Right ventricle myocardium superior (tissue), 1 donor: ENCODE measurements at regions not wholly inside any gene's neighbourhood (a gene's known extent, or its start where the extent isn't known, plus 50 kb on each side); places are given as distances from the start of the nearest gene placed in this dataset.

Source experiments
- ATAC-seq: fragments of 200-7000 bp; cut with Tn5 transposase; one replicate; pipeline ENCODE4 v1.9.1; 2020; ENCODE audit warnings: mild to moderate bottlenecking; ENCODE audit not compliant: poor library complexity
- DNase-seq: peaks from one replicate; pipeline ENCODE4 v3.0.0-alpha.2; 2020
- intact Hi-C: fragments of 100-400 bp; cut with DNase I; formaldehyde crosslinking; loops from one replicate; pipeline ENCODE4 v1.11.2; 2022
- donor health status: DM: no; HTN: yes; CAD: no; lungs with severe emphysema.

DNA sequence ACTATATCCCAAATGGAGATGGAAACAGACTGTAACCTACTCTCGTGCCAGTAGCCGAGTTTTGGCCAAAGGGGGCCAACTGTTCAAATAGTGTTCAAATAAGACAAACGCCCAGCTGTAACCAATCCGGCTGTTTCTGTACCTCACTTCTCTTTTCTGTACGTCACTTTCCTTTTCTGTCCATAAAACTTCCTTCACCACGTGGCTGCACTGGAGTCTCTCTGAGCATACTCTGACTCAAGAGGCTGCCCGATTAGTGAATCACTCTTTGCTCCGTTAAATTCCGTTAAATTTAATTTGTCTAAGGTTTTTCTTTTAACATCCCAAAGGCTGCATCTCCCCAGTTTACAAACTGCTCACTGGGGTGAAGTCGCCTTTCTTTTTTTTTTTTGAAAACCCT, 219.2 kb upstream of the P2RY1 start:
- intact Hi-C loops, result no loop called here
- DNase-seq (no peak), ATAC-seq (no peak)

DNA sequence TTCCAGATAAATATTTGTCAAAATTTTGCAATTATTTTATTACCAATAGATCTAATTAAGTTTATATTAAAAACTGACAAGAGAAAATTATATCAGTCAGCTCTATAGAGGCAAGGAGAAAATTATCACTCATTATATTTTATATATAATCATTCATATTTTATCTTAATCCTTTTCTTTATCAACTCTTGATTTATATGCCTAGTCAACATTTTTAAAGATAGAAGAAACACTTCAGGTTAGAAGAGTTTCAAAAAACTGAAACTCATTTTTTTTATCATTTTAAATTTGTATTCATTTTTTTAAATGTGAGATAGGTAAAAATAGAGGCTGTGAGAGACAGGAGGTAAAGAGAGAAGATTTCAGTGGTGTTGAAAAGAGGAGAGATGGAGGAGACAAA, 217.3 kb upstream of the P2RY1 start:
- no peak for DNase-seq
- intact Hi-C loops, result no loop called here
- no peak for ATAC-seq

DNA sequence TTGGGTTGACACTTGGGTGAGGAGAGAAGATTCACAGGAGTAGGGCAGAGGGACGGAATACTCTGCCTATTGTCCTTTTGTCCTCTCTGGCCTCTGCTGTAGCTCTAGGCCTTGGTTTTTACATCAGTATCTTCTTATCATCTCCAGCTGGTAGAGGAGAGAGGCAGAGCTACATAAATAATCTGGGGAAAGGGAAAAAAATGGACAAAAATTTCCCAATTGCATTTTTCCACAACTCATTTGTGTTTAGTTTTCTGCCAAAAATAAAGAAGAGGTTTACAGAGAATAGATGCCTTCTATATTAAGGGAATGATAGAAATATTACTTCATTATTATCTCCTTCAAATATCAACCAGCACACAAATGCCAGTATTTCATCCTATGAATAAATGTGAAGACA, 216.4 kb upstream of the P2RY1 start:
- no peak for ATAC-seq
- no peak for DNase-seq
- intact Hi-C loops, result no loop called here

DNA sequence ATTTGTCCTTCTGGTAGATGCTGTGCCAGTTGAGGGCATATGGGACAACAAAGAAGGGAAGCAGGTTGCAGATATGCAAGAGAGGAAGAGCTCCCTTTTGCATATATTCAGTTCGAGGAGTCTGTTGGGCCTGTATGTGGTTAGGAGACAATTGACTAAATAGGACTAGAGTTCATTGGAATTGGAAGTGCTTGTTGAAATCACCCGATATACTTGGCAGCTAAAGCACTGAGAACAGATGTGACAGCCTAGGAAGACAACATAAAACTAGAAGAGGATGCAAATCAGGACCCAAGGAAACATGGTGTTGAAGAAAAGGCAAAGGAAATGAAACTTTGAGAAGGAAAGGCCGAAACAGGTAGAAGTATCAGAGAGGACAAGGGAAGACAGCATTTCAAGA, 215.2 kb upstream of the P2RY1 start:
- no peak for ATAC-seq
- intact Hi-C loops, result no loop called here
- no peak for DNase-seq

DNA sequence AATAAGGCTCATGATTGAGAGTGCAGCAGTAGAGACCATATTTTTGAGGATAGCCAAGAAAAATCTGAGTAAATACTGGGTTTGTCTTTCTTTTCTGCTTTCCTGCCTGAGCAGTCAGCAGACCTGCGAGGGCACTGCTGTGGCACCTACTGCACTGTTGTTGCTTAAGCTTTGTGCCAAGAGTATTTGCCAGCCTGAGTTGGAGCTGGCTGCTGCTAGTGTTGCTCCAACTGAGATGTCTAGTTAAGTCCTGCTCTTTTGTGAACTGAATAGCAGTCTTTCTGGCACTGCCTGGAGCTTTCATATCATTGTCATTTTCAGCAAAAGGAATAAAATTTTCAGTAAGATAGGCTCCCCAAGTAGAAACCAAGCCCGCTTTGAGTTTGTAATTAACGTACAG, 214.5 kb upstream of the P2RY1 start:
- DNase-seq (peak; percentile 44), ATAC-seq (peak; percentile 89)
- intact Hi-C loops, result no loop called here

DNA sequence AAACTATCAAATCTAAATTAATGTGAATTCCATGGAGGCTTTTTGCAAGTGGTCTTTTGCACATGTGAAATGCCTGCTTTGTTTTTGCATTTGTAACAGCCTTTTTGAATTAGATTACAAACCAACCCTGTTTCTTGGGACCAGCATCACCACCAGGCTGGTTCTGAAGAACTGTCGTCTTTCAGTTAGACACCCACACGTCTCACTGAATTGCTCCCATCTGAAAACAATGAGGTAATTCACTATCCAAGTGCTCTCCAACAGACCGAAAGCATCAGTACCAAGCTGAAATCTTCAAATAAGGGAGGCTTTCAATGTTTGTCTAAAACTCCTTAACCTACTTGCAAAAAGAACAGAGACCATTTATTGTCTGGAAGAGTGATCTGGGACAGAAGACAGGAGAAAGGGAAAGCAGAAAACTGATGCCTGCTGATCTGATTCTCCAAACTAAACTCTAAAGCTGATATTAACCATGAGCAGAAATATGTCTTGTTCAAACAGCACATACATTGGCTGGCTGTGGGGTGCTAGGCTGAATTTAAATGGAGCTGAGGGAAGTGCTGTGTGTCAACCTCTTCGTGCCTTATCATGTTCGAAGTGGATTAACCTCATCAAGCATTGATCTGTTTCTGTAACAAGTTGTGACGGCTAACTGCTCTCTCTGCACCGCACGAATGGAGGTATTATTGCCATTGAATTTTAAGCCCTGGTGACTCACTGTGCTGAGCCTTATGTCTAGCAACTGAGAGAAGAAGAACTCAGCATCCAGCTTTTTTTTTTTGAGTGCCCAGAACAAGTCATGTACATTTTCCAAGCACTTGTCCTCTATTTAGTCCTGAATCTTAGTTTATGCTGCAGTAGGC, 213.7 kb upstream of the P2RY1 start:
- ATAC-seq (peak; percentile 51), DNase-seq (no peak)
- intact Hi-C loops, result no loop called here

DNA sequence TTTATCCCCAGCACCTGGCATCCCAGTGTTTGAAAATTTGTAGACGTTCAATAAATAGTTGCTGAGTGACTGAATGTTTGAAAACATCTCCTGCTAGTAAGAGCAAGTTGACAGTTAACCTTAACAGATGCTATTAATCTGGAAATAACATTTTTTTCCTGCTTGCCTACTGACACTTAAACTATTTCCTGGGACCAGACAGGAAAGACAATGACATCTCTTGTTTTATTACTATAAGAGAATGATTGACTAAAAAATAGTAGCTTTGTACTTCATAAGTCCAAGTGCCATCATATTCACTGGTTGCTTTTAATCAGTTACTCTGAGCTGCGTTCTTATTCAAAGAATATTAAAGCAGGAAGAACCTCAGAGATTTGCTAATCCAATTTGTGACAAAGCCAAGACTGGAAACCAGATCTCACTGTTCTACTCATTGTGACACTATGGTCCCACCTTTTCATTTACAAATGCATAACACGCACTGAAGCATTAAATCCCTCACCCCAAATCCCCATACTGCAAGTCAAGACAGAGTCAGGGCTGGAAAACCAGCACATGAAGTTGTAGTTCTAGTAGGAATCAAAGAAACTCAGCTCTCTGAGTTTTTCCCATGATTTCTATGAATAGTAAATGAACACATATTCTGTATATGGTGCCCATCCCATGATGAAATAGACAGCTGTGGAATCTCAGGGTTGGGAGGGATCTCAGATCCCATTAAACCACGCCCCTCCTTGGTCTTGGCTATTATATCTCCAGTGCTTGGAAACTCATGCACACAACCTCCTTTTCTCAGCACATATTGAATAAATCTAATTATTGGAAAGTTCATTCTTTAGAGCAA, 212.7 kb upstream of the P2RY1 start:
- intact Hi-C loops, result no loop called here
- DNase-seq (no peak), ATAC-seq (no peak)

DNA sequence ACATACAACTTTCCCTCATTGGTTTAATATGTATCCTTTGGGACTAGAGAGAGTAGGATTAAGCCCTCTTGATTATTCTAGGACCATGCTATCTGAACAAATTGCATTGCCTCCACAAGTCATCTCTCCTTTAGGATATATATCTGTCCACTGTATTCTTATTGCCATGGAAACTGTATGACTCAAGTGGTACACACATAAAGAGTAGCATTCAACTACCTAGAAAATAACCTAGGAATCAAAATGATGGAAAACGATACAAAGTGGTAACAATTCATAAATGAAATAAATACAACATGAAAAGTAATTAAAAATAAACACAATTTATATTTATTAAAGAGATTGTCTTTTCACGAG, 212.1 kb upstream of the P2RY1 start:
- DNase-seq, result no peak
- no peak for ATAC-seq
- intact Hi-C loops, result no loop called here

DNA sequence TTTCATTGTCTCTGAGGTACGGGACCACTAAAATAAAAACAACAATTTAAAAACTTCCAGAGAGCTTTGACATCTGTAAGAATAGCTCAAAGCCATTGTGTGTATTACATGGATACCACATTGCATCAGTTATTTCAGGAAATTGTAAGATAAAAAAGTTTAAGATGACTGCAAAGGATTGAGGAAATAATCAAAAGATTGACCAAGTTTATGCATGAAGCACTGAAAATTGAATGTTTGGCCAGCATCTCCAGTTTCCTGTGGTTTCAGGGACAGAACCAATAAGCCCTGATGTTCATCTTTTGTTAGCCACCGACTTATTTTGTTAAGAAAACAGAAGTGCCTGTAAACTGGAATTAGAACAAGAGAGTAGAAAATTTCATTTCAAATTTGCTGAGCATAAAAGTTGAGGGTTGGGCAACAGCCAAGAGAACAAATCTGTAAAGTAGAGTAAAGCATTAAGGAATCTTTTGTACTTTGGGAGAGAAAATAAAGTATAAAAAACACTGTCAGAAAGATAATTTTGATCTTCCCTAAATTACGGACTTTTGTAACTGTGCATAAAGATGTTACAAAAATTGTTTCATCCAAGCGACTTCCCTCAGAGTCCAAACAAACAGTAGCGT, 211.5 kb upstream of the P2RY1 start:
- ATAC-seq (peak; percentile 43), DNase-seq (no peak)
- intact Hi-C loops, result no loop called here

DNA sequence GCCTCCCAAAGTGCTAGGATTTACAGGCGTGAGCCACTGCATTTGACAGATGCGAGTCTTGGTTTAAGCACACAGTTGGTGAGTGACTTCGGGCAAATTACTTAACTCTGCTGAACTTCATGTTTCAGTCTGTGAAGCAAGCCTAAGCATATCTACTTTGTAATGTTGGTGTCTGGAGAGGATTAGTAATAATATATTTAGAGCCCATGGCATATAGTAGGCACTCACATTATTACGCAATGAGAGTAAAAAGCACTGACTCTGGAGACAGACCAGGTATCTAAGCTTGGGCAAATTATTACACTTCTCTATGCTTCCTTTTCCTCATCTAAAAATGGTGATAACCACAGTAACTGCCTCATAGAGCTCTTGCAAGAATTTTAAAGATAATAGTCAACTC, 208.7 kb upstream of the P2RY1 start:
- ATAC-seq, result no peak
- intact Hi-C loops, result no loop called here
- DNase-seq, result no peak

DNA sequence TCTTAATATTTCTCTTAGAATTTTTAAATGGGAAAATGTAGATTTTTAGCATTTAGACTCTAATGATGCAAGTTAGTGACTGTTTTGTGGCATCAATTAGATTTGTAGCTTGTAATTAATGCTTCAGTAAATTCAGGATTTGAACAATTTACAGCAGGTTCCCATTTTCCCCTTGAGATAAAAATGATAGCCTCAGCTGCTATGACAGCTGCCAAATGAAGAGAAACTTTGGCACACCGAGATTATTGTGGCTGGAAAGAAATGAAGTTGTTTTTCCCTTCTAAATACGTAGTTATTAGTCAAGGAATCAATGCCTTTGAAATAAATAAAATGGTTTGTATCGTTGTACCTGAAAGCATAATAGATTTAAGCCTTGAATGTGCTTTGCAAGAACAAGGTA, 206.4 kb upstream of the P2RY1 start:
- ATAC-seq, result no peak
- DNase-seq, result no peak
- intact Hi-C loops, result no loop called here

DNA sequence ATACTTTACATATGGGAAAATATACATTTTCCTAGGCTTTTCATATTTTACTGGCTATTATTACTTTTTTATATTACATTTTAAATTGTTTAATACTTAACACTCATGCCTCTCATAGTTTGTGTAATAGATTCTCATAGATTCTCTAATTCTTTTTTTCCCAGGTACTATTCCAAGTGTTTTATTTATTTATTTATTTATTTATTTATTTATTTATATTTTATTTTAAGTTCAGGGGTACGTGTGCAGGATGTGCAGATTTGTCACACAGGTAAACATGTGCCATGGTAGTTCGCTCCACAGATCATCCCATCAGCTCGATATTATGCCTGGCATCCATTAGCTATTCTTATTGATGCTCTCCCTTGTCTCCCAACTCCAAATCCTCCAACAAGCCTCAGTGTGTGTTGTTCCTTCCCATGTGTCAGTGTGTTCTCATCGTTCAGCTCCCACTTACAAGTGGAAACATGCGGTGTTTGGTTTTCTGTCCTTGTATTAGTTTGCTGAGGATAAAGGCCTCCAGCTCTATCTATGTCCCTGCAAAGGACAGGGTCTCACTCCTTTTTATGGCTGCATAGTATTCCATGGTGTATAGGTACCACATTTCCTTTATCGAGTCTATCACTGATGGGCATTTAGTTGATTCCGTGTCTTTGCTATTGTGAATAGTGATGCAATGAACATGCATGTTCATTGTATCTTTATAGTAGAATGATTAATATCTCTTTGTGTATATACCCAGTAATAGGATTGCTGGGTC, 205.4 kb upstream of the P2RY1 start:
- intact Hi-C loops, result no loop called here
- ATAC-seq (no peak), DNase-seq (no peak)

DNA sequence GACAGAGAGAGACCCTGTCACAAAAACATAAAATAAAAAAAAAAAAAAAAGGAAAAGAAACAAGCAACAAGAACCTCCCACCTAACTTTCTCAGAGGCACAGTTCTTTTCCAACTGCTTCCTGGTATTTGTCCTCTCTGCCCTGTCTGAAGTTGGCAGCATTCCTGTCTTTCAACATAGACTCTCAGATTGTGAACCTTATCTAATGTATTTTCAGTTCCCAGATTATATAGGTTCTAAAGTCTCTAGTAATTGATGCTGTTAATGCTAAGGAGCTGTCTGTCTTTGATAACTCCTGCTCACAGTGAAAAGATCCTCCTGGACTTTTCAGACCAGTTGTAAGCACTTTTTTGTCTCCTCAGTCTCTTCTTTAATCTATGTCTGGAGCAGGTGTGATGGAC, 199.5 kb upstream of the P2RY1 start:
- DNase-seq (no peak), ATAC-seq (no peak)
- intact Hi-C loops, result no loop called here

DNA sequence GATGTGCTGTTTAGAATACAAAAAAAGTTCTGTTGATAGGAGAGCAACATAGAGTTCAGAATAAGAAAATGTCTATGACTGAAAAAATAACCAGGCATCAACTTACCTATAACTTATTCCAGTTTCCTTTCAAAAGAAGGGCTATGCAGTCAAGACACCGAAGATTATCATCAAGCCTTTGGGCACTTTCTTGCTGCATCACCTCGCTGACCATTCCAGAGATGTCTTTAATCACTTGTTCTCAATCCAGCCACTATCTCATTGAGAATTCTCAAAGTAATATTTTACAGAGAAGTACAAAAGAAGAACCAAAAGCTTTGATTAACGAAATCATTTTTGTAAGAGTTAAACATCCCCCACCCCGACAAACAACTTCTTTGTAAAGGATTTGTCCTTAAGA, 198.3 kb upstream of the P2RY1 start:
- DNase-seq, result no peak
- intact Hi-C loops, result no loop called here
- ATAC-seq, result no peak

DNA sequence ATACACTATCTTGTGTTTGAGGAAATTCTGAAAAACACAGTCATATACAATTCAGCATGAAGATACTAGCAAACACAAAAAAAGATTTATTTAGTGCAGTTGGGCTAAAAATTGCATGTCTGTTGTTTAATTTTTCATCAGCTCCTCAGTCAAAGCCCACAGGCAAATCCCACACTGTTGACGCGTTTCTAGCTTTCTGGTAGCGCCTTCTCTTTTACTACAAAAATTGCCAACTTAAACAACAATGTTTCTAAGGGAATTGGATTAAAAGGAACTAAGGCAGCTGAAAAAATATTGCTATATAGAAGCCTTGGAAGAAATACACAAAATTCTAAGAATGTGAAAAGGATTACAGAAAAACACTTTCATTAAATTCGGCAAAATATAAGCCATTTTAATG, 196.7 kb upstream of the P2RY1 start:
- intact Hi-C loops, result no loop called here
- ATAC-seq, result no peak
- DNase-seq, result no peak

DNA sequence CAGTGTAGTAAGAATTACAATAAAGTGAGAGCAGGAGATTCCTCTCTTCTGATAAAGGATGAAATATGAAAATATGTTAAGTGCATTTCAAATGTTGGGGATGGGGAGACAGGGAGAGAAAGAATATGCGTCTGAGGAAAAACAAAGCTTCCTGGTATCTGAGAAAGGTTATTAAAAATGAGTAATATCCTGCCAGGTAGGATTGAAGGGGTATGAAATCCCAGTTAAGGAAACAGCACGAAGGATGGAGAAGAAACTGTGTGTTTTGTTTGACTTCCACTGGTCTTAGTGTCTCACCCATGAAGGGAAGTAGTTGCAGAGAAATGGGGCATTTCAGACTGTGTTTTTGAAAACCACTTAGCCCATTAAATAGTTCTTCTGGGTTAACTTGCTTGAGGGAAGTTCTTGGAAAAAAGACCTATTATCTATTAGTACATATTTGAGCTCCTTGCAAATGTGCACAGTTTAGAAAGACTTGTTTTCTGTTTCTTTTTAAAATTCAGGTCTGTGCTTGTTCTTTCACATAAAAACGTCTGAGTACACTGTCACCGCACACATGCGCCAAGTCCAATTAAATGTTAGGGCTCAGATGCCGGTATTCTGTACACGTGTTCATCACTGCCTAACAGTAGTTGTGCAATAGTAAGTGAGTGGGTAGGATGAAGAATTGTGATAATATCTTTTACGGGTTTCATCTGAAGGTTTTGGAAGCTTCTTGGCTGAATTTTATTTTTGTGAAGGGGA, 196.1 kb upstream of the P2RY1 start:
- intact Hi-C loops, result no loop called here
- peak; percentile 75 for ATAC-seq
- DNase-seq, result no peak

DNA sequence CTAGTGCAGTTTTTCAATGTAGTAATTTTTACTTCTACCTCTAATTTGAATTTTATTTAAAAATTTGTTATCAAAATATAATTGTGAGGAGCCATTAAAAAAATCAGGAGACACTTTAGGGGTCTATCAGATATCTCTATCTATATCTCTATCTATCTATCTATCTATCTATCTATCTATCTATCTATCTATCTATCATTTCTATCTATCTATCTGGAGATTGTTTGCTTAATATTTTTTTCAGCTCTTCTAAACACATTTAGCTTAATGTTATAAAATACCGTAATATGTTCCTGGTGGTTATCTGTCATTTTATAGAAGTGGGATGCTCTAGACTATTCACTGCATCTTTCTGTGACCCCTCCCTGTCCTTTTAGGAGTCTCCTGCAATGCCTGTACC, 193.7 kb upstream of the P2RY1 start:
- DNase-seq (no peak), ATAC-seq (no peak)
- intact Hi-C loops, result no loop called here

DNA sequence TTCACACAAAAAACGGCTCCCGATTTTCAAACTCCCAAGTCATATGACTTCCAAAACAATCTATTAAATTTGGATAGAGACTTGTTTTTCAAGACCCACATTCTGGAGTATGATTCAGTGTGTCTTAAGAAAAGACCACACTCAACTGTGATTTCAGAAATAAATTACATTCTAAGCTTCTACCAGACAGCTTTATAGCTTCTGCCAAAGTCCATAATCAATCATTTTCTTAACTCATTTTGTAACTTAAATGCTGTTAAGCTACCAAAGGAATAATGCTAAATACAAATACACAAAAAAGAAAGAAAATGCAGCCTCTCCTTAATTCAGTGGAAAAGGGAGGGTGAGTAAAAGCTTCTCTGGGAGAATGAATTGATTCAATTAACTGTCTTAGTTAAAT, 192.3 kb upstream of the P2RY1 start:
- ATAC-seq (no peak), DNase-seq (no peak)
- intact Hi-C loops, result no loop called here

DNA sequence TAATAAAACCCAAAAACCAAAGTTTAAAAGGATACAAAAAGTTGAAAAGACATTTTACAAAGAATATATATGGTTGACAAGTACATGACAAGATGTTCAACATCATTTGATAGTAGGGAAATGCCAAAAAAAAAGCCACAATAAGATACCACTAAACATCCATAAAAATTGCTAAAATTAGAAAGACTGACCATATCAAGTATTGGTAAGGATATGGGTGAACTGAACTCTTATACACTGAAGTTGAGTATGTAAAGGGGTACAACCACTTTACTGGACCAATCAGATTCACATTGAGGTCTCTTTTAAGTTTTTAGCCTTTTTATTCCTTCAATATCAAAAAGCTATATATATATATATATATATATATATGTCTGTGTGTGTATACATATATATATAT, 190.5 kb upstream of the P2RY1 start:
- intact Hi-C loops, result no loop called here
- ATAC-seq (no peak), DNase-seq (no peak)
